Testis (tissue), 2 donors: ENCODE measurements at regions not wholly inside any gene's neighbourhood (a gene's known extent, or its start where the extent isn't known, plus 50 kb on each side); places are given as distances from the start of the nearest gene placed in this dataset.

Experiments used
- CTCF ChIP-seq, 3 experiments: fragments of 450-650 bp in 2 of 3; fragments of 200-600 bp in 1 of 3; sonication (generic) in 1 of 3; IDR thresholded peaks; one replicate each; pipeline ENCODE4 v1.5.1; 2016 to 2019; ENCODE audit warnings: antibody characterized with exemption in 3 of 3, mild to moderate bottlenecking in 2 of 3, moderate library complexity in 1 of 3
- POLR2A ChIP-seq: fragments of 450-650 bp; IDR thresholded peaks from one replicate; pipeline ENCODE4 v1.6.1; 2017; ENCODE audit warnings: antibody characterized with exemption, mild to moderate bottlenecking, moderate library complexity

GRCh38 chr2:236960531-236960930, 125.2 kb upstream of the COPS8 start:
- TF ChIP-seq POLR2A (no peak), CTCF (IDR thresholded peaks at IDR 0.05) (no peak)
